Lower leg skin (tissue), 4 donors: ENCODE measurements at regions not wholly inside any gene's neighbourhood (a gene's known extent, or its start where the extent isn't known, plus 50 kb on each side); places are given as distances from the start of the nearest gene placed in this dataset.

Experiments
- DNase-seq, 2 donors: peaks; one replicate each; pipeline ENCODE4 v3.0.0-alpha.2; 2019; ENCODE audit warnings: low spot score in 2 of 2
- H3K4me3 ChIP-seq: fragments of 200-600 bp; sonication (generic); 2 replicates; pipeline ENCODE4 v1.5.1; 2017; ENCODE audit warnings: mild to moderate bottlenecking, low read depth; ENCODE audit not compliant: poor library complexity, severe bottlenecking
- POLR2A ChIP-seq, 2 donors: fragments of 450-650 bp; IDR thresholded peaks; one replicate each; pipeline ENCODE4 v1.6.1; 2016 to 2017; ENCODE audit warnings: antibody characterized with exemption in 2 of 2, mild to moderate bottlenecking in 1 of 2, moderate library complexity in 1 of 2
- WGBS, 2 donors: methylation state at CpG; one replicate each; pipeline ENCODE4 v1.1.5; 2018; 5-methylcytosine and 5-hydroxymethylcytosine counted together
- intact Hi-C: fragments of 100-400 bp; cut with DNase I; formaldehyde crosslinking; loops from one replicate; pipeline ENCODE4 v1.15.0; 2023; ENCODE audit warnings: low total_unique reads
- TF ChIP-seq, protein P1 (sequence below), 3 donors: fragments of 450-650 bp; IDR thresholded peaks; one replicate each; pipeline ENCODE4 v1.5.1; 2016; ENCODE audit warnings: antibody characterized with exemption in 3 of 3, mild to moderate bottlenecking in 3 of 3, moderate library complexity in 2 of 3

DNA sequence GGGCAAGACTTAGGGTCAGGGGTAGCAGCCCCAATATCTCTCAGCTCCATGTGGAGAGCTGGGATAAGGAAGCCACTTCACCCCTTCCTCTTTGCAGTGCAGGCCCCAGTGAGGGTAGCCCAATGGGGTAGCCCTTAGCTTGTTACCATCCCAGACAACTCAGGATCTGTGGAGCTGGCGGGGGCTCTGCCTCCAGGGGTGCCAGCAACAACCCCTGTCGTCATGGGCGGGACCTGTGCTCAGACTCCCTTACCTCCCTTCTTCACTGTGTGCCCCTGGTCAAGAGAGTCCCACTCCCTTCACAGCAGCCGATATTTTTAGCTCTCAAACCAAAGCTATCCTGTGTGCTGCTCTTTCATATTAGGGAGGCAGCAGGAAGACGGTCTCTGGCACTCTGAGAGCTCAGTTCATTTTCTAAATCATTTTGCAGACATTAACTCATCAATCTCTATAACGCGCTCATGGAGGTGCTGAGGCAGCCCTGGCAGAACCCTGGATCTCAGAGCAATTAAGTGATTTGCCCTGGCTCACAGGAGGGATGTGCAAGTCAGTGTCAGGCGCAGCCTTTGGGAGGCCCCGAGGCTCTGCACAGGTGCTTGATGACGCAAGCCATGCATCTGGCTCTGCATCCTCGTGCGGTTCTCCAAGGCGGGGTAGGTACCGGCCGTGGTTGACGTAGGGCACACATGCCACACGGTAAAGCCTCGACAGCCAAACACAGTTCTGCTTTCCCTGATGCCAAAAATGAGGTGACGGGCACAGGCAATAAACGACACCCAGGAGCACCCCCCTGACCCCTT, 357.6 kb downstream of the SHANK2 start:
- intact Hi-C loops, result no loop called here
- WGBS, 2 donors, result 79 to 83% methylated on average over 20 of the region's 20 CpGs

DNA sequence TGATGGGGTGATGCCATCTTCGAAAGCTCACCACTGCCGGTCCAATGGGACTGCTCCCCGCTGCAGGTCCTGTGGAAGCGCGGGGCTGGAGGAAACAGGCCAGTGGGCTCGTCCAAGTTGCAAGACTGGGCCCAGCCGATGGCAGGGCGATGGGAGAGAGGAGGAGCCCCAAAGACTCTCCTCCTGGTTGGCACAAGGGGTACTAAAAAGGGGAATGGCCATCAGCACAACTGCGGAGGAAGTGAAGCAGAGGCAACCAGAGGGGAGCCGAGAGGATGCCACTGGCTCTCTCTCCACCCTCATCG, 357.1 kb downstream of the SHANK2 start:
- DNase-seq, result no peak
- no peak overlapping the region for H3K4me3 ChIP-seq
- TF ChIP-seq, protein P1, sequence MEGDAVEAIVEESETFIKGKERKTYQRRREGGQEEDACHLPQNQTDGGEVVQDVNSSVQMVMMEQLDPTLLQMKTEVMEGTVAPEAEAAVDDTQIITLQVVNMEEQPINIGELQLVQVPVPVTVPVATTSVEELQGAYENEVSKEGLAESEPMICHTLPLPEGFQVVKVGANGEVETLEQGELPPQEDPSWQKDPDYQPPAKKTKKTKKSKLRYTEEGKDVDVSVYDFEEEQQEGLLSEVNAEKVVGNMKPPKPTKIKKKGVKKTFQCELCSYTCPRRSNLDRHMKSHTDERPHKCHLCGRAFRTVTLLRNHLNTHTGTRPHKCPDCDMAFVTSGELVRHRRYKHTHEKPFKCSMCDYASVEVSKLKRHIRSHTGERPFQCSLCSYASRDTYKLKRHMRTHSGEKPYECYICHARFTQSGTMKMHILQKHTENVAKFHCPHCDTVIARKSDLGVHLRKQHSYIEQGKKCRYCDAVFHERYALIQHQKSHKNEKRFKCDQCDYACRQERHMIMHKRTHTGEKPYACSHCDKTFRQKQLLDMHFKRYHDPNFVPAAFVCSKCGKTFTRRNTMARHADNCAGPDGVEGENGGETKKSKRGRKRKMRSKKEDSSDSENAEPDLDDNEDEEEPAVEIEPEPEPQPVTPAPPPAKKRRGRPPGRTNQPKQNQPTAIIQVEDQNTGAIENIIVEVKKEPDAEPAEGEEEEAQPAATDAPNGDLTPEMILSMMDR (IDR thresholded peaks at IDR 0.05), result no peak
- no peak for TF ChIP-seq POLR2A (IDR thresholded peaks at IDR 0.05)
- intact Hi-C loops, result no loop called here
- WGBS, 2 donors, result 92% methylated on average over 11 of the region's 11 CpGs

More for the DNA sequence above, 357.6 kb downstream of the SHANK2 start:
- DNase-seq, result no peak
- TF ChIP-seq POLR2A (IDR thresholded peaks at IDR 0.05), result no peak
- TF ChIP-seq, protein P1 (IDR thresholded peaks at IDR 0.05), result no peak
- no peak overlapping the region for H3K4me3 ChIP-seq

DNA sequence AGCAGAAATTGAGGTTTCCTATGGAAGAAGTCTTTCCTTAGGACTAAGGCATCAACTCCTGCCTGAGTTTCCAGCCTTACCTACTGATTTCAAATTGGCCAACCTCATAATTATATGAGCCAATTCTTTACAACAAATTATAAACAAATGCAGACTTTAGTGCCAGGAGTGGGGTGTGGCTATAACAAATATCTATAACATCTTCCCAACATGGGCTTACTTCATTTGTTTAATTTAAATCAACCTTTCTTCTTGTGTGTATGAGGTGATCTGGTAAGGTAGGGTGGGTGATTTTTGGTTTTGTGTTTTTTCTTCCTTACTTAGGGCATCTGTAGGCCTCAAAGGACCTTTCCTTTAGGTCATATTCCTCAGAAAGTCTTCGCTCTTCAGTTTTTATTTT, 354.9 kb downstream of the SHANK2 start:
- WGBS, 2 donors, result 88 to 98% methylated on average over 1 of the region's 1 CpG
- no peak for DNase-seq
- intact Hi-C loops, result no loop called here
- no peak for TF ChIP-seq POLR2A (IDR thresholded peaks at IDR 0.05)
- TF ChIP-seq, protein P1 (IDR thresholded peaks at IDR 0.05), result no peak
- H3K4me3 ChIP-seq, result no peak overlapping the region

DNA sequence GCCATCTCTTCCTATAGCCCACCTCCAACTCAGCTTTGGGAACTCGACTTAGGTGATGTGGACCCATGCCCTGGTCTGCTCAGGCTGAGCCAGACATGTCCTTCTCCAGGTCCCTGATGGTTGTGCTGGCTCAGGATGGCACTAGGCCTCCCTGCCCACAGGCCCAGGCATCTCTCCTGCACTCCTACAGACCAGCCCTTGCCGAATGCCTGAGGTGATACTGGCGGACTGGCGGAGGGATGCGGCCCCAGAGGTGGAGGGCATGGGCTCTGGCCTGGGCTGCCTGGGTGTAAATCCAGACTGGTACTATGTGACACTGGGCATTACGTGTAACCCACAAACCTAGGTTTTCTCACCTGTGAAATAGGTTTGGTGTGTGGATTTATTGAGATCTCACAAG, 352.8 kb downstream of the SHANK2 start:
- TF ChIP-seq, protein P1 (IDR thresholded peaks at IDR 0.05), result no peak
- TF ChIP-seq POLR2A (IDR thresholded peaks at IDR 0.05), result no peak
- no peak for DNase-seq
- intact Hi-C loops, result no loop called here
- H3K4me3 ChIP-seq, result no peak overlapping the region
- 90 to 95% methylated on average over 6 of the region's 6 CpGs for WGBS, 2 donors

DNA sequence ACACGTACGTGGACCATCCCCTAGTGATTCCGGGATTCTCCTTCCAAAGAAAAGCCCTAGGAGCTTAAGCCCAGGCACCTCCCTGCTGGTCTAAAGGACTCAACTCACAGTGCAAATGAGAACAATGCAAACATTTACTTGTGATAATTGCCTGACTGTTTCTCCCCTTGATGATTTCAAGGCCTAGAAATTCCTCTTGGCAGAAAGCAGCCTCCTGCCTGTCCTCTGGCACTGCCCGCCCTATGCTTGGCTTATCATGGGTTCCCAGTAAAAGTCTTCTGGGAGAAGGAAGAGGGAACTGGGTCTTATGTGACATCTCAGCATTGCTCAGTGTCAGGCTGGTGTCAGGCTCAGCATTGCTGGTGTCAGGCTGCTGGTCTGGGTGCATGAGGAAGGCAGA, 351.8 kb downstream of the SHANK2 start:
- no peak overlapping the region for H3K4me3 ChIP-seq
- no peak for DNase-seq
- TF ChIP-seq POLR2A (IDR thresholded peaks at IDR 0.05), result no peak
- TF ChIP-seq, protein P1 (IDR thresholded peaks at IDR 0.05), result no peak
- WGBS, 2 donors, result 81 to 85% methylated on average over 4 of the region's 4 CpGs
- intact Hi-C loops, result no loop called here
